GM23338 (cell line): ENCODE measurements at regions not wholly inside any gene's neighbourhood (a gene's known extent, or its start where the extent isn't known, plus 50 kb on each side); places are given as distances from the start of the nearest gene placed in this dataset.

ENCODE experiments used
- CREB1 ChIP-seq: fragments of 250-450 bp; sonication (Bioruptor Pico); IDR thresholded peaks from 2 replicates; pipeline ENCODE4 v1.5.0; 2020; ENCODE audit warnings: low read depth, mild to moderate bottlenecking, moderate library complexity
- EZH2 ChIP-seq: fragments of 200-600 bp; sonication (generic); IDR thresholded peaks from one replicate; pipeline ENCODE4 v1.8.0; 2017; ENCODE audit warnings: antibody characterized with exemption, mild to moderate bottlenecking, low read depth; ENCODE audit not compliant: unreplicated experiment
- EZH2phosphoT487 ChIP-seq: fragments of 200-600 bp; sonication (generic); IDR thresholded peaks from one replicate; pipeline ENCODE4 v1.8.1; 2018; ENCODE audit warnings: antibody characterized with exemption; ENCODE audit not compliant: unreplicated experiment
- JUNB ChIP-seq: IDR thresholded peaks from one replicate; pipeline ENCODE4 v1.6.1; 2016; ENCODE audit warnings: antibody characterized with exemption; ENCODE audit not compliant: unreplicated experiment
- POLR2AphosphoS5 ChIP-seq: IDR thresholded peaks from 2 replicates; pipeline ENCODE4 v1.6.1; 2016; ENCODE audit warnings: antibody characterized with exemption, low read depth
- STAT1 ChIP-seq: IDR thresholded peaks from one replicate; pipeline ENCODE4 v1.6.1; 2016; ENCODE audit warnings: antibody characterized with exemption; ENCODE audit not compliant: unreplicated experiment
- ZNF114 ChIP-seq: fragments of 250-450 bp; sonication (Bioruptor Pico); IDR thresholded peaks from 2 replicates; pipeline ENCODE4 v1.5.0; 2020; ENCODE audit warnings: mild to moderate bottlenecking, moderate library complexity
- ZNF331 ChIP-seq: fragments of 250-450 bp; sonication (Bioruptor Pico); IDR thresholded peaks from 2 replicates; pipeline ENCODE4 v1.5.0; 2020; ENCODE audit warnings: low read depth, mild to moderate bottlenecking, moderate library complexity
- TF ChIP-seq, protein P1 (sequence below): fragments of 250-450 bp; sonication (Bioruptor Pico); IDR thresholded peaks from 2 replicates; pipeline ENCODE4 v1.5.0; 2020; ENCODE audit warnings: mild to moderate bottlenecking, moderate library complexity
- TF ChIP-seq, protein P2 (sequence below): IDR thresholded peaks from one replicate; pipeline ENCODE4 v1.6.1; 2018; ENCODE audit warnings: antibody characterized with exemption; ENCODE audit not compliant: unreplicated experiment

DNA sequence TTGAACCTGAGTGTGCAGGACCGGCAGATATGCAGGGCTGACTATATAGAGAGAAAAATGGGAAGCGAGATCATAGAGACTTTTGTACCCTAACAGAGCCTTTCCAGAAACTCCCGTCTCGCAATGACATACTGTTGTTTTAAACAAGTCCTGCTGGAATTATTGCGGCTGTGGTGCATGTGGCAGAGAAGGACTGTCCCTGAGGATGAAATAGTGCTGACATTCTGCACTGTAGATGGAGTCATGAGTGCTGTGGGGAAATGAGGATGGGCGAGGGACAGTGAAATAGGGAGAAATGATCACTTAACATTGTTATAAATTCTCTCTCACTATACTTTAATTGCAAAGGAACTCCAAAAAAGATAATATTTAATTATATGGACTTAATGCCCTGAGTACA lies 50.4 kb upstream of the KLHL14 start (continued):
- TF ChIP-seq, protein P1, sequence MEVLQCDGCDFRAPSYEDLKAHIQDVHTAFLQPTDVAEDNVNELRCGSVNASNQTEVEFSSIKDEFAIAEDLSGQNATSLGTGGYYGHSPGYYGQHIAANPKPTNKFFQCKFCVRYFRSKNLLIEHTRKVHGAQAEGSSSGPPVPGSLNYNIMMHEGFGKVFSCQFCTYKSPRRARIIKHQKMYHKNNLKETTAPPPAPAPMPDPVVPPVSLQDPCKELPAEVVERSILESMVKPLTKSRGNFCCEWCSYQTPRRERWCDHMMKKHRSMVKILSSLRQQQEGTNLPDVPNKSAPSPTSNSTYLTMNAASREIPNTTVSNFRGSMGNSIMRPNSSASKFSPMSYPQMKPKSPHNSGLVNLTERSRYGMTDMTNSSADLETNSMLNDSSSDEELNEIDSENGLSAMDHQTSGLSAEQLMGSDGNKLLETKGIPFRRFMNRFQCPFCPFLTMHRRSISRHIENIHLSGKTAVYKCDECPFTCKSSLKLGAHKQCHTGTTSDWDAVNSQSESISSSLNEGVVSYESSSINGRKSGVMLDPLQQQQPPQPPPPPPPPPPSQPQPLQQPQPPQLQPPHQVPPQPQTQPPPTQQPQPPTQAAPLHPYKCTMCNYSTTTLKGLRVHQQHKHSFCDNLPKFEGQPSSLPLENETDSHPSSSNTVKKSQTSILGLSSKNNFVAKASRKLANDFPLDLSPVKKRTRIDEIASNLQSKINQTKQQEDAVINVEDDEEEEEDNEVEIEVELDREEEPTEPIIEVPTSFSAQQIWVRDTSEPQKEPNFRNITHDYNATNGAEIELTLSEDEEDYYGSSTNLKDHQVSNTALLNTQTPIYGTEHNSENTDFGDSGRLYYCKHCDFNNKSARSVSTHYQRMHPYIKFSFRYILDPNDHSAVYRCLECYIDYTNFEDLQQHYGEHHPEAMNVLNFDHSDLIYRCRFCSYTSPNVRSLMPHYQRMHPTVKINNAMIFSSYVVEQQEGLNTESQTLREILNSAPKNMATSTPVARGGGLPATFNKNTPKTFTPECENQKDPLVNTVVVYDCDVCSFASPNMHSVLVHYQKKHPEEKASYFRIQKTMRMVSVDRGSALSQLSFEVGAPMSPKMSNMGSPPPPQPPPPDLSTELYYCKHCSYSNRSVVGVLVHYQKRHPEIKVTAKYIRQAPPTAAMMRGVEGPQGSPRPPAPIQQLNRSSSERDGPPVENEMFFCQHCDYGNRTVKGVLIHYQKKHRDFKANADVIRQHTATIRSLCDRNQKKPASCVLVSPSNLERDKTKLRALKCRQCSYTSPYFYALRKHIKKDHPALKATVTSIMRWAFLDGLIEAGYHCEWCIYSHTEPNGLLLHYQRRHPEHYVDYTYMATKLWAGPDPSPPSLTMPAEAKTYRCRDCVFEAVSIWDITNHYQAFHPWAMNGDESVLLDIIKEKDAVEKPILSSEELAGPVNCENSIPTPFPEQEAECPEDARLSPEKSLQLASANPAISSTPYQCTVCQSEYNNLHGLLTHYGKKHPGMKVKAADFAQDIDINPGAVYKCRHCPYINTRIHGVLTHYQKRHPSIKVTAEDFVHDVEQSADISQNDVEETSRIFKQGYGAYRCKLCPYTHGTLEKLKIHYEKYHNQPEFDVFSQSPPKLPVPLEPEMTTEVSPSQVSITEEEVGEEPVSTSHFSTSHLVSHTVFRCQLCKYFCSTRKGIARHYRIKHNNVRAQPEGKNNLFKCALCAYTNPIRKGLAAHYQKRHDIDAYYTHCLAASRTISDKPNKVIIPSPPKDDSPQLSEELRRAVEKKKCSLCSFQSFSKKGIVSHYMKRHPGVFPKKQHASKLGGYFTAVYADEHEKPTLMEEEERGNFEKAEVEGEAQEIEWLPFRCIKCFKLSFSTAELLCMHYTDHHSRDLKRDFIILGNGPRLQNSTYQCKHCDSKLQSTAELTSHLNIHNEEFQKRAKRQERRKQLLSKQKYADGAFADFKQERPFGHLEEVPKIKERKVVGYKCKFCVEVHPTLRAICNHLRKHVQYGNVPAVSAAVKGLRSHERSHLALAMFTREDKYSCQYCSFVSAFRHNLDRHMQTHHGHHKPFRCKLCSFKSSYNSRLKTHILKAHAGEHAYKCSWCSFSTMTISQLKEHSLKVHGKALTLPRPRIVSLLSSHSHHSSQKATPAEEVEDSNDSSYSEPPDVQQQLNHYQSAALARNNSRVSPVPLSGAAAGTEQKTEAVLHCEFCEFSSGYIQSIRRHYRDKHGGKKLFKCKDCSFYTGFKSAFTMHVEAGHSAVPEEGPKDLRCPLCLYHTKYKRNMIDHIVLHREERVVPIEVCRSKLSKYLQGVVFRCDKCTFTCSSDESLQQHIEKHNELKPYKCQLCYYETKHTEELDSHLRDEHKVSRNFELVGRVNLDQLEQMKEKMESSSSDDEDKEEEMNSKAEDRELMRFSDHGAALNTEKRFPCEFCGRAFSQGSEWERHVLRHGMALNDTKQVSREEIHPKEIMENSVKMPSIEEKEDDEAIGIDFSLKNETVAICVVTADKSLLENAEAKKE (CRISPR knock-in tag), result no peak
- TF ChIP-seq STAT1, result no peak
- no peak for TF ChIP-seq JUNB
- TF ChIP-seq POLR2AphosphoS5, result no peak
- TF ChIP-seq ZNF331, result no peak
- TF ChIP-seq CREB1 (CRISPR knock-in tag), result no peak
- no peak for TF ChIP-seq EZH2phosphoT487
- TF ChIP-seq EZH2, result no peak
- no peak for TF ChIP-seq ZNF114 (CRISPR knock-in tag)
- TF ChIP-seq, protein P2, sequence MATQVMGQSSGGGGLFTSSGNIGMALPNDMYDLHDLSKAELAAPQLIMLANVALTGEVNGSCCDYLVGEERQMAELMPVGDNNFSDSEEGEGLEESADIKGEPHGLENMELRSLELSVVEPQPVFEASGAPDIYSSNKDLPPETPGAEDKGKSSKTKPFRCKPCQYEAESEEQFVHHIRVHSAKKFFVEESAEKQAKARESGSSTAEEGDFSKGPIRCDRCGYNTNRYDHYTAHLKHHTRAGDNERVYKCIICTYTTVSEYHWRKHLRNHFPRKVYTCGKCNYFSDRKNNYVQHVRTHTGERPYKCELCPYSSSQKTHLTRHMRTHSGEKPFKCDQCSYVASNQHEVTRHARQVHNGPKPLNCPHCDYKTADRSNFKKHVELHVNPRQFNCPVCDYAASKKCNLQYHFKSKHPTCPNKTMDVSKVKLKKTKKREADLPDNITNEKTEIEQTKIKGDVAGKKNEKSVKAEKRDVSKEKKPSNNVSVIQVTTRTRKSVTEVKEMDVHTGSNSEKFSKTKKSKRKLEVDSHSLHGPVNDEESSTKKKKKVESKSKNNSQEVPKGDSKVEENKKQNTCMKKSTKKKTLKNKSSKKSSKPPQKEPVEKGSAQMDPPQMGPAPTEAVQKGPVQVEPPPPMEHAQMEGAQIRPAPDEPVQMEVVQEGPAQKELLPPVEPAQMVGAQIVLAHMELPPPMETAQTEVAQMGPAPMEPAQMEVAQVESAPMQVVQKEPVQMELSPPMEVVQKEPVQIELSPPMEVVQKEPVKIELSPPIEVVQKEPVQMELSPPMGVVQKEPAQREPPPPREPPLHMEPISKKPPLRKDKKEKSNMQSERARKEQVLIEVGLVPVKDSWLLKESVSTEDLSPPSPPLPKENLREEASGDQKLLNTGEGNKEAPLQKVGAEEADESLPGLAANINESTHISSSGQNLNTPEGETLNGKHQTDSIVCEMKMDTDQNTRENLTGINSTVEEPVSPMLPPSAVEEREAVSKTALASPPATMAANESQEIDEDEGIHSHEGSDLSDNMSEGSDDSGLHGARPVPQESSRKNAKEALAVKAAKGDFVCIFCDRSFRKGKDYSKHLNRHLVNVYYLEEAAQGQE, result no peak
